GM13977 (cell line): ENCODE measurements at regions not wholly inside any gene's neighbourhood (a gene's known extent, or its start where the extent isn't known, plus 50 kb on each side); places are given as distances from the start of the nearest gene placed in this dataset.
"Not testable (repeated sequence)": the region's sequence is repeated elsewhere in the genome, so short reads cannot be mapped to it uniquely, and the experiment has no call there.

ENCODE experiments used
- DNase-seq: peaks from one replicate; pipeline ENCODE4 v3.0.0; 2012; ENCODE audit warnings: low spot score
- in situ Hi-C: fragments of 300-500 bp; cut with MboI; formaldehyde crosslinking; loops from one replicate; pipeline ENCODE4 v1.12.0; 2022; ENCODE audit warnings: low sequenced_read_pairs, low pct_unique_long_range_greater_than_20kb, mixed read lengths, inconsistent platforms; ENCODE audit not compliant: unreplicated experiment
- TF ChIP-seq, protein P1 (sequence below): IDR thresholded peaks from 2 replicates; pipeline ENCODE4 v1.5.1; 2012; ENCODE audit warnings: mild to moderate bottlenecking, control low read depth; ENCODE audit not compliant: insufficient read depth; ENCODE audit errors: extremely low read depth, missing control alignments

DNA sequence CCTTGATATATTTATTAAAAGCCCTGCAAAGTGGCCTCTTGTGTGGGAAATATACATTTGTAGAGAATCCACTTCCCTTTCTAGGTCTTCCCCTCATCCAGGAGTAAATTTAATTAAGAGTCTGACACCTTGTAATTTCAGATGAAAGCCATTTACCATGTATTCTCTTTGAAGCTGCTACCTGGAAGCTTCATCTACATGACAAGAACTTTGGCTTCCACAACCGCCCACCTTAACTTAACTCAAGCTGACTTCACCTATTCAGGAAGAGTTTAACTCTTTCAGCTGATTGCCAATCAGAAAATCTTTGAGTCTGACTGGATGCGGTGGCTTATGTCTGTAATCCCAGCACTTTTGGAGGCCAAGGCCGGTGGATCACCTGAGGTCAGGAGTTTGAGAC is 899.9 kb downstream of the TAF11L14 start:
- no peak for DNase-seq
- TF ChIP-seq, protein P1, sequence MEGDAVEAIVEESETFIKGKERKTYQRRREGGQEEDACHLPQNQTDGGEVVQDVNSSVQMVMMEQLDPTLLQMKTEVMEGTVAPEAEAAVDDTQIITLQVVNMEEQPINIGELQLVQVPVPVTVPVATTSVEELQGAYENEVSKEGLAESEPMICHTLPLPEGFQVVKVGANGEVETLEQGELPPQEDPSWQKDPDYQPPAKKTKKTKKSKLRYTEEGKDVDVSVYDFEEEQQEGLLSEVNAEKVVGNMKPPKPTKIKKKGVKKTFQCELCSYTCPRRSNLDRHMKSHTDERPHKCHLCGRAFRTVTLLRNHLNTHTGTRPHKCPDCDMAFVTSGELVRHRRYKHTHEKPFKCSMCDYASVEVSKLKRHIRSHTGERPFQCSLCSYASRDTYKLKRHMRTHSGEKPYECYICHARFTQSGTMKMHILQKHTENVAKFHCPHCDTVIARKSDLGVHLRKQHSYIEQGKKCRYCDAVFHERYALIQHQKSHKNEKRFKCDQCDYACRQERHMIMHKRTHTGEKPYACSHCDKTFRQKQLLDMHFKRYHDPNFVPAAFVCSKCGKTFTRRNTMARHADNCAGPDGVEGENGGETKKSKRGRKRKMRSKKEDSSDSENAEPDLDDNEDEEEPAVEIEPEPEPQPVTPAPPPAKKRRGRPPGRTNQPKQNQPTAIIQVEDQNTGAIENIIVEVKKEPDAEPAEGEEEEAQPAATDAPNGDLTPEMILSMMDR, result no peak
- in situ Hi-C loops, result no loop called here

DNA sequence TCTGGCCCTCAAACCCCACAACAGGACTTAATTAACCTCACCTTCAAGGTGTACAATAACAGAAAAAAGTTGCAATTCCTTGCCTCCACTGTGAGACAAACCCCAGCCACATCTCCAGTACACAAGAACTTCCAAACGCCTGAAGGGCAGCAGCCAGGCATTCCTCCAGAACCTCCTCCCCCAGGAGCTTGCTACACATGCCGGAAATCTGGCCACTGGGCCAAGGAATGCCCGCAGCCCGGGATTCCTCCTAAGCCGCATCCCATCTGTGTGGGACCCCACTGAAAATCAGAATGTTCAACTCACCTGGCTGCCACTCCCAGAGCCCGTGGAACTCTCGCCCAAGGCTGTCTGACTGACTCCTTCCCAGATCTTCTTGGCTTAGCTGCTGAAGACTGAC is 901.5 kb downstream of the TAF11L14 start:
- DNase-seq, in situ Hi-C loops: not testable (repeated sequence)

DNA sequence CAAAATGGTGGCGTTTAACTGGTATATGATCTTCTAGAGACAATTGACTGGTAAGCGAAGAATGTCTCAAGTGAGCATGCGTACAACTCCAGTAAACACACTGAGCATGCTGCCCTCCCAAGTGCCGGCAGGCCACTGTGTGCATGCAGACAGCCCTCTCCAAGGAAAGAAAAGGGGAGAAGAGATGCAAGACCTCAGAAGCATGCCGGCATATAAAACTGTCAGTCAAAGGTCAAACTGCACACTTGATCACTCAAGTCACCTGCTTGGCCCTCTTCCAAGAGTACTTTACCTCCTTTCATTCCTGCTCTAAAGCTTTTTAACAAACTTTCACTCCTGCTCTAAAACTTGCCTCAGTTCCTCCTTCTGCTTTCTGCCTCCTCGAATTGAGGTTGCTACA is 910.2 kb downstream of the TAF11L14 start:
- DNase-seq, result no peak
- in situ Hi-C loops, result no loop called here
- TF ChIP-seq, protein P1, result no peak

DNA sequence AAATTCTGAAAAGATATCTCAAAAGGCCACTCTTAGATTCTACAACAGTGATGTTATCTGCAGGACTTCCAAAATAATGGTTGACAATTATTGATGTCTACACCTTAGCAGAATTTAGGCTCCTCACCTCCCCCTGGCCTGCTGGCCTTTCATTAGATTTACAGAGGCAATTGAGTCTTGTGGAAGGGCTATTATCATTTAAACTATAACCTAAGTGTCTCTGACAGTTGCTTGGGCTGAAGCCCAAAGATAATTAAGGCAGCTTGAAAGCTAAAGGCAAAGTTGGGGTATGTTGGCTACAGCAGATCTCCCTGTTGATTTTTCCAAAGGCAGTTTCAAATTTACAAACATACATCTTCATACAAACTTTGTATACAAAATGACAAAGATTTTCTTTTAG is 912.3 kb downstream of the TAF11L14 start:
- TF ChIP-seq, protein P1, result no peak
- in situ Hi-C loops, result no loop called here

DNA sequence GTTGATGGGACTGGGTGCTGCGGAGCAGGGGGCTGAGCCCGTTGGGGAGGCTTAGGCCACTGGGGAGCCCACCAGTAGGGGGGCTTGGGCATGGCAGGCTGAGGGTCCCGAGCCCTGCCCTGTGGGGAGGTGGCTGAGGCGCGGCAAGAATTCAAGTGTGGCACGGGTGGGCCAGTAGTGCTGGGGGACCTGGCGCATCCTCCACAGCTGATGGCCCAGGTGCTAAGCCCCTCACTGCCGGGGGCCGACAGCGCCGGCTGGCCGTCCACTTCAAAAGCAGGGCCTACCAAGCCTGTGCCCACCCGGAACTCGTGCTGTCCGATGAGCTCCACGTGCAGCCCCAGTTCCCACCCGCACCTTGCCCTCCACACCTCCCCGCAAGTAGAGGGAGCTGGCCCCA is 917.5 kb downstream of the TAF11L14 start:
- TF ChIP-seq, protein P1, result no peak
- DNase-seq, result no peak
- in situ Hi-C loops, result no loop called here

More for the DNA sequence above, 912.3 kb downstream of the TAF11L14 start:
- DNase-seq, result no peak

DNA sequence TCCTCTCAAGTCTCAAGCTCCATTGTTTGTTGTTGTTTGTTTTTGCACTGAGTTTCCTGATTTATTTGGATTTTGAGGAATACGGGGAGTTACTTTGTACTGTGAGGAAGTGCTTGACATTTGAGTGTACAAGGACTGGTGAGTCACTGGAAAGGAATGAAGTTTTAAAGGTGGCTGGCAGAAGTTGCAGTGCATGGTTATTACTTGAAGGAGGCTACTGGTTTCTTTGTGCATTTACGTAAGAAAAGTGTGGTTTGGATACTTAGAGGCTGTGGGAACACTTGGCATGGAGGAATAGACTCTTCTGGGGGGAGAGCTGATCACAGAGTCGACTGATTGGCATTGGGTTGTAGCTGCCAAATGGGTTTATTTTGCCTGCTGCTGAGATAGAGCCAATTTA is 919.0 kb downstream of the TAF11L14 start:
- no peak for DNase-seq
- in situ Hi-C loops, result no loop called here
- TF ChIP-seq, protein P1, result no peak

DNA sequence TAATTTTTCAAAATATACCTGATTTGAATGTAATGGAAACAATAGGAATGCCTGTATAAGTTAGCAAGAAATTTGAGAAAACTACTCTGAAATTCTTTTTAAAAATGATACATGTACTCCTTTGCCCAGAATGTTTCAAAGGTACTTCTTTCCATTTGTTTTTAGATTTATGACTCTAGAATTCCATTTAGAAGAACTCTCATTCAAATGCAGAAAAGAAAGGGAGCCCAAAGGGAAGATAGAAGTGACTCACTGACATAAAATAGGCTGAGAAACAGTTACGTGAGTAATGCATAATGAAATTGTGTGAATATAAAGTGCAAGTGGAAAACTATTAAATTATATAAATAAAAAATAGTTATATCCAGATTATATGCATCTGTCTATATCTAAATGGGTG is 926.3 kb downstream of the TAF11L14 start:
- in situ Hi-C loops, result no loop called here
- TF ChIP-seq, protein P1, result no peak

More for the DNA sequence above, 926.3 kb downstream of the TAF11L14 start:
- DNase-seq, result no peak
